C4-2B (cell line): ENCODE measurements at regions not wholly inside any gene's neighbourhood (a gene's known extent, or its start where the extent isn't known, plus 50 kb on each side); places are given as distances from the start of the nearest gene placed in this dataset.
A peak's percentile ranks its signal among the peaks of the same experiment; 100 is the strongest.

Experiments
- H3K27ac ChIP-seq: fragments of 450-650 bp; 2 replicates; pipeline ENCODE4 v1.5.1; 2017
- CTCF ChIP-seq: fragments of 450-650 bp; conservative IDR thresholded peaks from 2 replicates; pipeline ENCODE4 v1.5.1; 2017; ENCODE audit warnings: mild to moderate bottlenecking
- ZFX ChIP-seq: fragments of 450-650 bp; IDR thresholded peaks from 2 replicates; pipeline ENCODE4 v1.6.1; 2017

GRCh38 chr11:32508780-32509179 lies 73.4 kb upstream of the WT1 start:
- no peak overlapping the region for H3K27ac ChIP-seq
- TF ChIP-seq ZFX (no peak), CTCF (no peak)

GRCh38 chr11:32500001-32500400 lies 64.7 kb upstream of the WT1 start:
- no peak for TF ChIP-seq ZFX
- no peak for TF ChIP-seq CTCF
- no peak overlapping the region for H3K27ac ChIP-seq

GRCh38 chr11:32497951-32498350 lies 62.6 kb upstream of the WT1 start:
- TF ChIP-seq ZFX: no peak
- TF ChIP-seq CTCF: no peak
- no peak overlapping the region for H3K27ac ChIP-seq

- no peak overlapping the region for H3K27ac ChIP-seq
- TF ChIP-seq ZFX (no peak), CTCF (no peak)
Measured at GRCh38 chr11:32494629-32495028, 59.3 kb upstream of the WT1 start.

GRCh38 chr11:32489464-32489863 lies 54.1 kb upstream of the WT1 start:
- no peak overlapping the region for H3K27ac ChIP-seq
- TF ChIP-seq ZFX: no peak
- TF ChIP-seq CTCF: no peak

- TF ChIP-seq ZFX (no peak), CTCF (peak; percentile 28; the same call in 1 of the 2 replicates)
- no peak overlapping the region for H3K27ac ChIP-seq
Measured at GRCh38 chr11:32487270-32487669, 51.9 kb upstream of the WT1 start.

GRCh38 chr11:32485733-32486132 lies 50.4 kb upstream of the WT1 start:
- TF ChIP-seq ZFX: no peak
- no peak for TF ChIP-seq CTCF

More at GRCh38 chr11:32485733-32486132, 50.4 kb upstream of the WT1 start:
- no peak overlapping the region for H3K27ac ChIP-seq
